ENCODE measurements at regions not wholly inside any gene's neighbourhood (a gene's known extent, or its start where the extent isn't known, plus 50 kb on each side); places are given as distances from the start of the nearest gene placed in this dataset.

DNA sequence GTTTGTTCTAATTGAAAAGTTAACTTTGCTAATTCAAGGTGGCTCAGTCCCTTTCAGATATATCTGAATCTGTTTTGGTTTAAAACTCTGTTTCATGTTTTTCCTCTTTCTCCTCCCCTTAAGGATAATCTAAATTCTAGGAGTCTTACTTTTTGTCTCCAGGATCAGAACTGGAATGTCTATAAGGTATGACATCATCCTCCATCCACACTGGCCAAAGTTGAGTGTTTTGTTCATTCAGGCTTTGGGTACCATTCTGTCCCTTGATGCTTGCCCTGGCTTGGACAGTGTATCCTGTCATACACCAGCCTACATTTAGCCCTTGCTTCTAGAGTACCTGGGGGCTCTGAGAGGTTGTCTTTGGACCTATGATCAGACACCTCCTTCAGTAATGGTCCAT, 56.8 kb upstream of the ANTXR2 start:
- TF ChIP-seq CTCF (IDR thresholded peaks at IDR 0.05) (no peak), POLR2A (IDR thresholded peaks at IDR 0.05) (no peak), POLR2AphosphoS5 (IDR thresholded peaks at IDR 0.05) (no peak)
